Fibroblast of the aortic adventitia (primary cell): ENCODE measurements at regions not wholly inside any gene's neighbourhood (a gene's known extent, or its start where the extent isn't known, plus 50 kb on each side); places are given as distances from the start of the nearest gene placed in this dataset.
"Not testable (repeated sequence)": the region's sequence is repeated elsewhere in the genome, so short reads cannot be mapped to it uniquely, and the experiment has no call there.

Source experiments
- DNase-seq: peaks from one replicate; pipeline ENCODE4 v3.0.0-alpha.2; 2010; ENCODE audit warnings: low read depth
- H3K4me3 ChIP-seq: 2 replicates; pipeline ENCODE4 v1.5.1; 2011; ENCODE audit warnings: low read depth, mild to moderate bottlenecking, control low read depth, low read length, moderate library complexity
- TF ChIP-seq, protein P1 (sequence below): IDR thresholded peaks from 2 replicates; pipeline ENCODE4 v1.5.1; 2011; ENCODE audit warnings: mild to moderate bottlenecking, low read length, control low read depth, inconsistent platforms; ENCODE audit not compliant: insufficient read depth

DNA sequence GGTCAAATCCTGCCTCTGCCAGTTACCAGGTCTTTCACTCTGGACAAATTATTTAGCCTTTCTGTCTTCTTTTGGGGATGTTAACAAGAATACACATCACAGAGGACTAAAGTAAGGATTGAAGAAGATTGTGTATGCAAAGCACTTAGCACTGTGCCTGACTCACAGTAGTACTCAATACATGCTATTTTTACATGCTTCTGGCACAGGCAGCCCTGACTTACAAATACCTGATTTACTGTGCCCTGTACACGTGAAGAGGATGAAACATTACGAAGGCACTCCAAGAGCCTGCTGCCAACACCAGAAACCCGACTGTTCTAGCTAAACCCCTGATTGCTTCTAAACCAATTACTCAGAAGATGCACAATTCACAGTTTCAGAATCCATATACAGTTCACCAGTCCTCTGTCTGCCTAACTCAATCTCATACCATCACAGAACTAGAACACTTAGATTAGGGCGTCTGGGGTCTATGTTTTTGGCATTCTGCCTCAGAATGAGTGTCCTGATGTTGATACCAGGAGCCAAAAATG is 300.9 kb upstream of the DDI1 start:
- H3K4me3 ChIP-seq, result no peak overlapping the region
- TF ChIP-seq, protein P1, sequence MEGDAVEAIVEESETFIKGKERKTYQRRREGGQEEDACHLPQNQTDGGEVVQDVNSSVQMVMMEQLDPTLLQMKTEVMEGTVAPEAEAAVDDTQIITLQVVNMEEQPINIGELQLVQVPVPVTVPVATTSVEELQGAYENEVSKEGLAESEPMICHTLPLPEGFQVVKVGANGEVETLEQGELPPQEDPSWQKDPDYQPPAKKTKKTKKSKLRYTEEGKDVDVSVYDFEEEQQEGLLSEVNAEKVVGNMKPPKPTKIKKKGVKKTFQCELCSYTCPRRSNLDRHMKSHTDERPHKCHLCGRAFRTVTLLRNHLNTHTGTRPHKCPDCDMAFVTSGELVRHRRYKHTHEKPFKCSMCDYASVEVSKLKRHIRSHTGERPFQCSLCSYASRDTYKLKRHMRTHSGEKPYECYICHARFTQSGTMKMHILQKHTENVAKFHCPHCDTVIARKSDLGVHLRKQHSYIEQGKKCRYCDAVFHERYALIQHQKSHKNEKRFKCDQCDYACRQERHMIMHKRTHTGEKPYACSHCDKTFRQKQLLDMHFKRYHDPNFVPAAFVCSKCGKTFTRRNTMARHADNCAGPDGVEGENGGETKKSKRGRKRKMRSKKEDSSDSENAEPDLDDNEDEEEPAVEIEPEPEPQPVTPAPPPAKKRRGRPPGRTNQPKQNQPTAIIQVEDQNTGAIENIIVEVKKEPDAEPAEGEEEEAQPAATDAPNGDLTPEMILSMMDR, result no peak
- DNase-seq, result no peak

DNA sequence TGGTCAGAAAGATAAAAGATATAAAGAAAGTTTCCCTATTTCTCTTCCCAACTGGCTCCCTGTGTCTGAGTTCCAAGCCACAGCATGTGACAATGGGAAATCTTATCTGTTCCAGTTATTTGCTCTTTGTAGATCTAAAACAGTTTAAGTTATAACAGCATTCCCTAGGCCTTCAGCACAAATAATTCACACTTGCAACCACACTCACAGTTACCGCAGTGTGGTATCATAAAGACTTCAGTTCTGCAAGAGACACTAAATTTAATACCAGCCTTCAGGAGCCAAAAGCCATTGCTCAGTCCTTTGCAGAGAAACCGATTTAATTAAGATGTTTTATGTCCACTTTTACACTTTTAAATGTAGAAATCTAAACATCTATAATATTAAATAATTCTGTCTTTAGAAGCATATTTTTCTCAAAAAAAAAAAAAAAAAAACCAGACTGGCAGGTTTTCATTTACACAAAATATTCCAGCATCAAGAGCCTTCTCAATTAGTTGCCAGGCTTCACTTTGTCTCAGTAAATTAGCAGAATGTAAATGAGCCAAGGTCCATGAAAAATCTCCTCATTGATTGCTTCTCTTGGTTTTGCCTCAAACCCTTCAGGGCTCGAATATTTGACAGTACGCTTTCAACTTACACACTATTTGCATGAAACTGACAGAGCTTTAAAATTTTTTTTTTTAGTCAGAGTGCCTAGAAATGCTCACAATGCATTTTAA is 300.0 kb upstream of the DDI1 start:
- no peak for DNase-seq
- TF ChIP-seq, protein P1, result no peak
- no peak overlapping the region for H3K4me3 ChIP-seq

DNA sequence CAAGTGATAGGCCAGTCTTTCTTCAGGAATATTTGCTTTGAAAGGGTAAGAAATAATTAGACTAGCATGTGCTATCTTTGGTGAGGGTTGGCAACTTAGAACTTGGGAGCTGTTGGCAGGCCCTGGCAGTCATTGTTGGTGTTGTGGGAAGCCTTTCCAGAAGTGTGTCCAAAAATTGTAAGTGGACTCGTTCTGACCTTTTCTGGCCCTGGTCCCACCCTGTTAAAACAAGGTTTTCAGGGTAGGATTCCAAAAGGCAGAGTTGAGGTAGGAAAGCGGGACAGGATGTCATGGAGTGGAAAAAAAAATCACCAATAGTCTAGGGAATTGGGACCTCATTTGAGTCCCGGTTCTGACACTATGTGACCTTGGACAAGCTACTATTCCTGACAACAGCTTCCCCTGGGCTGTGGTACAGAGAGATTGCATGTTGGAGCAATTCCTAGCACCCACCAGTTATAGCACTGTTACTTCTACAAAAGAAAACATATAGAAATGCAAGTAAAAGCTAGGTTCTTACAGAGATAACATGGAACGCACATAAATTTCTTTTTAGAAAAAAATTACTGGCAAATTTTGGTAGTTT is 299.3 kb upstream of the DDI1 start:
- no peak overlapping the region for H3K4me3 ChIP-seq
- DNase-seq, result peak; percentile 79
- TF ChIP-seq, protein P1, result no peak

DNA sequence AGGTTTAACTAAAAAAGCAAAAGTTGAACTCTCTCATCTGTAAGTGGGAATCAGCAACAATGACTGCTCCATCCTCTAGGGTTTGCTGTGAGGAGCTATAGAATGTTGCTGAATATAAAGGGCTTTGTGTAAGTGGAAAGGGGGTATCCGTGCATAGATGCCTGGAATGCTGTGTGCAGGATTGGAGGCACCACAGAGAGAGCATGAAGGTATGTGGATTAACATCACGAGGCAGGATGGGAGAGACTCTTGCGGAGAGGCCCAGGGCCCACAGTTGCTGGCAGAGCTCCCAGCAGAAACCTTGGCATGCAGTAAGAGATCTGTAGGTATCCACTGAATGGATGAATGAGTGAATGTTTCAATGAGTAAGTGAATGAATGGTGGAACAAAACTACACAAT is 298.7 kb upstream of the DDI1 start:
- TF ChIP-seq, protein P1, result no peak
- DNase-seq, result no peak

DNA sequence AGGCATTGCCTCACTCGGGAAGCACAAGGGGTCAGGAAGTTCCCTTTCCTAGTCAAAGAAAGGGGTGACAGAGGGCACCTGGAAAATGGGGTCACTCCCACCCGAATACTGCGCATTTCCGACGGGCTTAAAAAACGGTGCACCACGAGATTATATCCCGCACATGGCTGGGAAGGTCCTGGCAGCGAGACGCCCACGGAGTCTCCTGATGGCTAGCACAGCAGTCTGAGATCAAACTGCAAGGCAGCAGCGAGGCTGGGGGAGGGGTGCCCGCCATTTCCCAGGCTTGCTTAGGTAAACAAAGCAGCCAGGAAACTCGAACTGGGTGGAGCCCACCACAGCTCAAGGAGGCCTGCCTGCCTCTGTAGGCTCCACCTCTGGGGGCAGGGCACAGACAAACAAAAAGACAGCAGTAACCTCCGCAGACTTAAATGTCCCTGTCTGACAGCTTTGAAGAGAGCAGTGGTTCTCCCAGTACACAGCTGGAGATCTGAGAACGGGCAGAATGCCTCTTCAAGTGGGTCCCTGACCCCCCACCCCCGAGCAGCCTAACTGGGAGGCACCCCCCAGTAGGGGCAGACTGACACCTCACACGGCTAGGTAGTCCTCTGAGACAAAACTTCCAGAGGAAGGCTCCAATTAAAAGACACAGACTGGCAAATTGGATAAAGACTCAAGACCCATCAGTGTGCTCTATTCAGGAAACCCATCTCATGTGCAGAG is 297.2 kb upstream of the DDI1 start:
- not testable (repeated sequence) for DNase-seq

More for the DNA sequence above, 298.7 kb upstream of the DDI1 start:
- H3K4me3 ChIP-seq, result no peak overlapping the region

DNA sequence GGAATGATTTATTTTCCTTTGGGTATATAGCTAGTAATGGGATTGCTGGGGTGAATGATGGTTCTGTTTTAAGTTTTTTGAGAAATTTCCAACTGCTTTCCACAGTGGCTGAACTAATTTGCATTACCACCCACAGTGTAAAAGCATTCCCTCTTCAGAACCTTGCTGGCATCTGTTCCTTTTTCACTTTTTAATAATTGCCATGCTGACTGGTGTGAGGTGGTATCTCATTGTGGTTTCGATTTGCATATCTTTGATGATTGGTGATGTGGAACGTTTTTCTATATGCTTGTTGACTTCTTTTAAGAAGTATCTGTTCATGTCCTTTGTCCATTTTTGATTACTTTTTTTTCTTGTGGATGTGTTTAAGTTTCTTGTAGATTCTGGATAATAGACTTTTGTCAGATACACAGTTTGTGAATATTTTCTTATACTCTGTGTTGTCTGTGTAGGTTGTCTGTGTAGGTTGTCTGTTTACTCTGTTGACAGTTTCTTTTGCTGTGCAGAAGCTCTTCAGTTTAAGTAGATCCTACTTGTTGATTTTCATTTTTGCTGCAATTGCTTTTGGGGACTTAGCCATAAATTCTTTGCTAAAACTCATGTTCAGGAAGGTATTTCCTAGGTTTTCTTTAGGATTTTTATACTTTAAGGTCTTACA is 291.8 kb upstream of the DDI1 start:
- no peak for DNase-seq
- TF ChIP-seq, protein P1, result no peak
- no peak overlapping the region for H3K4me3 ChIP-seq

More for the DNA sequence above, 297.2 kb upstream of the DDI1 start:
- H3K4me3 ChIP-seq, result not testable (repeated sequence)

DNA sequence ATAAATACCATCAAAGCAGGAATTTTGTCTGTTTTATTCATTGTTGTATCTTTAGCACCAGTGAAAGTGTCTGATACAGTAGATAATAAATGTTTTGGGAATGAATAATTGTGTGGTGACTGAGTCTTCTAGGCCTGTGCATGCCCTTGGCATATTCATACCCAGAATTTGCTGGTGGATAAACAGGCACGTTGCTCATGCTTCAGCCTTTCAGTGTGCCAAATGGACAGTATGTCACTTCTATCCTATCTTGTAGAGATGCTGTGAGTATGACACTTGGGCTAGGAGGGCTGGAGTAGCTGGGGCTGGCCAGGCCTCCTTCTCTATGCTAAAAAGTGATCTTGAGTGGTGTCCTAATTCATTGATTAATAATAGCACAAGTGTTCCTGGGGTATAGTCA is 287.3 kb upstream of the DDI1 start:
- DNase-seq, result no peak
- TF ChIP-seq, protein P1, result no peak
- no peak overlapping the region for H3K4me3 ChIP-seq
